Osteoblast (primary cell): ENCODE measurements at regions not wholly inside any gene's neighbourhood (a gene's known extent, or its start where the extent isn't known, plus 50 kb on each side); places are given as distances from the start of the nearest gene placed in this dataset.
A peak's percentile ranks its signal among the peaks of the same experiment; 100 is the strongest.
"Not testable (repeated sequence)": the region's sequence is repeated elsewhere in the genome, so short reads cannot be mapped to it uniquely, and the experiment has no call there.

Experiments
- DNase-seq: peaks from one replicate; pipeline ENCODE4 v3.0.0; 2011; ENCODE audit warnings: low spot score, mixed read lengths; ENCODE audit not compliant: insufficient read length; ENCODE audit errors: missing footprints
- H2AFZ ChIP-seq: 2 replicates; pipeline ENCODE4 v1.6.0; 2011; ENCODE audit warnings: mild to moderate bottlenecking, low read length
- H3K27ac ChIP-seq: 2 replicates; pipeline ENCODE4 v1.5.1; 2011; ENCODE audit warnings: mild to moderate bottlenecking, low read depth, low read length, moderate library complexity
- H3K27me3 ChIP-seq: 2 replicates; pipeline ENCODE4 v1.6.0; 2012; ENCODE audit warnings: mild to moderate bottlenecking, control low read depth, inconsistent platforms, low read length, moderate library complexity; ENCODE audit not compliant: insufficient read depth
- H3K36me3 ChIP-seq: 2 replicates; pipeline ENCODE4 v1.5.1; 2011; ENCODE audit warnings: mild to moderate bottlenecking, low read length, control low read depth, moderate library complexity; ENCODE audit not compliant: insufficient read depth
- H3K4me1 ChIP-seq: 2 replicates; pipeline ENCODE4 v1.5.1; 2011; ENCODE audit warnings: mild to moderate bottlenecking, low read length, control low read depth, moderate library complexity; ENCODE audit not compliant: insufficient read depth
- H3K4me2 ChIP-seq: 2 replicates; pipeline ENCODE4 v1.6.0; 2011; ENCODE audit warnings: mild to moderate bottlenecking, low read length; ENCODE audit not compliant: insufficient read depth
- H3K4me3 ChIP-seq: fragments of 200-600 bp; sonication (generic); 3 replicates; pipeline ENCODE4 v1.5.1; 2012; ENCODE audit warnings: mild to moderate bottlenecking, low read length, inconsistent platforms; ENCODE audit not compliant: insufficient read depth
- H3K79me2 ChIP-seq: 2 replicates; pipeline ENCODE4 v1.6.0; 2012; ENCODE audit warnings: mild to moderate bottlenecking, low read length, control low read depth, inconsistent platforms; ENCODE audit not compliant: insufficient read depth
- H3K9me3 ChIP-seq: 2 replicates; pipeline ENCODE4 v1.5.1; 2011; ENCODE audit warnings: low read depth, low read length, control low read depth
- H4K20me1 ChIP-seq: 2 replicates; pipeline ENCODE4 v1.6.0; 2012; ENCODE audit warnings: mild to moderate bottlenecking, low read length, control low read depth; ENCODE audit not compliant: insufficient read depth
- TF ChIP-seq, protein P1 (sequence below): IDR thresholded peaks from 2 replicates; pipeline ENCODE4 v1.5.1; 2011; ENCODE audit warnings: mild to moderate bottlenecking, low read depth, low read length, moderate library complexity; ENCODE audit errors: extremely low read depth

- H3K36me3 ChIP-seq: no peaks in the 10 kb centered on the region
- H3K4me1 ChIP-seq: no peaks in the 10 kb centered on the region
- no peaks in the 10 kb centered on the region for H3K27me3 ChIP-seq
- H3K27ac ChIP-seq: no peak overlapping the region
- DNase-seq: no peak
- H3K4me3 ChIP-seq: no peak overlapping the region
- no peak overlapping the region for H2AFZ ChIP-seq
- H3K4me2 ChIP-seq: no peak overlapping the region
- no peaks in the 10 kb centered on the region for H4K20me1 ChIP-seq
- TF ChIP-seq, protein P1, sequence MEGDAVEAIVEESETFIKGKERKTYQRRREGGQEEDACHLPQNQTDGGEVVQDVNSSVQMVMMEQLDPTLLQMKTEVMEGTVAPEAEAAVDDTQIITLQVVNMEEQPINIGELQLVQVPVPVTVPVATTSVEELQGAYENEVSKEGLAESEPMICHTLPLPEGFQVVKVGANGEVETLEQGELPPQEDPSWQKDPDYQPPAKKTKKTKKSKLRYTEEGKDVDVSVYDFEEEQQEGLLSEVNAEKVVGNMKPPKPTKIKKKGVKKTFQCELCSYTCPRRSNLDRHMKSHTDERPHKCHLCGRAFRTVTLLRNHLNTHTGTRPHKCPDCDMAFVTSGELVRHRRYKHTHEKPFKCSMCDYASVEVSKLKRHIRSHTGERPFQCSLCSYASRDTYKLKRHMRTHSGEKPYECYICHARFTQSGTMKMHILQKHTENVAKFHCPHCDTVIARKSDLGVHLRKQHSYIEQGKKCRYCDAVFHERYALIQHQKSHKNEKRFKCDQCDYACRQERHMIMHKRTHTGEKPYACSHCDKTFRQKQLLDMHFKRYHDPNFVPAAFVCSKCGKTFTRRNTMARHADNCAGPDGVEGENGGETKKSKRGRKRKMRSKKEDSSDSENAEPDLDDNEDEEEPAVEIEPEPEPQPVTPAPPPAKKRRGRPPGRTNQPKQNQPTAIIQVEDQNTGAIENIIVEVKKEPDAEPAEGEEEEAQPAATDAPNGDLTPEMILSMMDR: no peak
- no peaks in the 10 kb centered on the region for H3K9me3 ChIP-seq
- no peaks in the 10 kb centered on the region for H3K79me2 ChIP-seq
Measured at GRCh38 chr16:14384745-14385144, 245.3 kb downstream of the PARN start.

DNA sequence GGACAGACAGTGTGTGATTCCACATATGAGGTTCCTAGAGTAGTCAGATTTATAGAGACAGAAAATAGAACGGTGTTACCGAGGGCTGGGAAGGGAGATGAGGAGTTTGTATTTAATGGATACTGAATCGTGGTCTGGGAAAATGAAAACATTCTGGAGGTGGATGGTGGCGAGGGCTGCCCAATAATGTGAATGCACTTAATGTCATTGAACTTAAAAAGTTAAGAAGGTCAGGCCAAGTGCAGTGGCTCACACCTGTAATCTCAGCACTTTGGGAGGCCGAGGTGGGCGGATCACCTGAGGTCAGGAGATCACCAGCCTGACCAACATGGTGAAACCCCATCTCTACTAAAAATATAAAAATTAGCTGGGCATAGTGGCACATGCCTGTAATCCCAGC, 246.2 kb downstream of the PARN start:
- H4K20me1 ChIP-seq, H3K9me3 ChIP-seq, H3K27ac ChIP-seq, H3K27me3 ChIP-seq, H2AFZ ChIP-seq, H3K4me2 ChIP-seq, H3K4me3 ChIP-seq, H3K36me3 ChIP-seq, H3K4me1 ChIP-seq, DNase-seq, H3K79me2 ChIP-seq: not testable (repeated sequence)

- H2AFZ ChIP-seq: no peak overlapping the region
- peak; percentile 93 for DNase-seq
- no peak overlapping the region for H3K27ac ChIP-seq
- H3K27me3 ChIP-seq: no peaks in the 10 kb centered on the region
- no peaks in the 10 kb centered on the region for H3K79me2 ChIP-seq
- H3K4me3 ChIP-seq: no peak overlapping the region
- H4K20me1 ChIP-seq: no peaks in the 10 kb centered on the region
- H3K9me3 ChIP-seq: no peaks in the 10 kb centered on the region
- H3K36me3 ChIP-seq: no peaks in the 10 kb centered on the region
- TF ChIP-seq, protein P1: no peak
- peaks cover 15% of the 10 kb centered on the region for H3K4me1 ChIP-seq
- H3K4me2 ChIP-seq: peak overlapping the region; percentile 52
Measured at GRCh38 chr16:14378689-14379467, 251.2 kb downstream of the PARN start.

DNA sequence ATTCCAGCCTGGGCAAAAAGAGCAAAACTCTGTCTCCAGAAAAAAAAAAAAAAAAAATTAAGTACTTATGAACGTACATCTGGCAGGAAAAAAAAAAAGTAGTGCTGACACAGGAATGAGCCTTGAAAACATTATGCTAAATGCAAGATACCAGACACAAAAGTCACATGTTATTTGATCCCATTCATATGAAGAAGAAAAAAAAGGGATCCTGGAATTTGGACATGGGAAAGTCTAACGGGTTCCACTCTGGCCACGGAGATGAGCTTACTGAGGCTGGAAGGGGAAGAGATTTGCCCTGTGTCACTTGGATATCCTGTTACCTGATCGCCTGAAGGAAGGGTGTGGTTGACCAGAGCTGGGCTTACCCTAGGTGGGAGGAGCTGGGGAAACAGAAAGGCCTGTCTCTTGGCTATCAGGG, 251.9 kb downstream of the PARN start:
- peak overlapping the region; percentile 52 for H3K4me2 ChIP-seq
- no peak overlapping the region for H2AFZ ChIP-seq
- no peaks in the 10 kb centered on the region for H3K36me3 ChIP-seq

More for the DNA sequence above, 251.9 kb downstream of the PARN start:
- TF ChIP-seq, protein P1: no peak
- Histone ChIP-seq H3K4me3 (no peak overlapping the region), H3K79me2 (no peaks in the 10 kb centered on the region), H3K4me1 (peaks cover 15% of the 10 kb centered on the region), H3K27ac (no peak overlapping the region), H3K9me3 (no peaks in the 10 kb centered on the region), H4K20me1 (no peaks in the 10 kb centered on the region), H3K27me3 (no peaks in the 10 kb centered on the region)
- no peak for DNase-seq
